CD14-positive monocyte (primary cell): ENCODE measurements at regions not wholly inside any gene's neighbourhood (a gene's known extent, or its start where the extent isn't known, plus 50 kb on each side); places are given as distances from the start of the nearest gene placed in this dataset.

Source experiments
- DNase-seq, 3 donors: peaks; one replicate each; pipeline ENCODE4 v3.0.0-alpha.2; 2011 to 2022
- H2AFZ ChIP-seq: 2 replicates; pipeline ENCODE4 v1.6.0; 2012; ENCODE audit warnings: mild to moderate bottlenecking, low read depth, low read length, inconsistent platforms; ENCODE audit not compliant: insufficient read depth, poor library complexity, severe bottlenecking
- H3K27ac ChIP-seq, 2 donors: 1 replicate in 1 of 2; 2 replicates in 1 of 2; pipeline ENCODE4 v1.5.1; 2012 to 2013; ENCODE audit warnings: low read length in 2 of 2, control low read depth in 1 of 2, inconsistent platforms in 1 of 2, low read depth in 1 of 2, mild to moderate bottlenecking in 1 of 2
- H3K27me3 ChIP-seq, 2 donors: one replicate each; pipeline versions ENCODE4 v1.6.0 to v1.6.1; 2011 to 2013; ENCODE audit warnings: low read length in 2 of 2; ENCODE audit not compliant: control insufficient read depth in 2 of 2, insufficient read depth in 2 of 2
- H3K36me3 ChIP-seq, 2 donors: replicated peaks in 1 of 2; 1 replicate in 1 of 2; 2 replicates in 1 of 2; pipeline versions ENCODE4 v1.5.1 to v1.6.1; 2012 to 2013; ENCODE audit warnings: low read length in 2 of 2, control low read depth in 1 of 2, inconsistent platforms in 1 of 2, mild to moderate bottlenecking in 1 of 2; ENCODE audit not compliant: insufficient read depth in 2 of 2, control insufficient read depth in 1 of 2
- H3K4me1 ChIP-seq, 2 donors: 1 replicate in 1 of 2; 2 replicates in 1 of 2; pipeline versions ENCODE4 v1.5.1 to v1.6.1; 2012 to 2013; ENCODE audit warnings: low read length in 2 of 2, control low read depth in 1 of 2, inconsistent platforms in 1 of 2, mild to moderate bottlenecking in 1 of 2, moderate library complexity in 1 of 2; ENCODE audit not compliant: insufficient read depth in 2 of 2, control insufficient read depth in 1 of 2
- H3K4me2 ChIP-seq: replicated peaks from 2 replicates; pipeline ENCODE3; 2012; ENCODE audit warnings: low read length, moderate library complexity, mild to moderate bottlenecking; ENCODE audit not compliant: poor library complexity, severe bottlenecking; ENCODE audit errors: extremely low read depth
- H3K4me3 ChIP-seq, 3 experiments: fragments of 200-600 bp in 1 of 3; sonication (generic) in 1 of 3; replicated peaks in 1 of 3; 1 replicate in 2 of 3; 2 replicates in 1 of 3; pipeline ENCODE4 v1.5.1; 2011 to 2013; ENCODE audit warnings: low read length in 3 of 3, mild to moderate bottlenecking in 3 of 3, control low read depth in 2 of 3, low read depth in 2 of 3, inconsistent platforms in 1 of 3, moderate library complexity in 1 of 3
- H3K79me2 ChIP-seq: 2 replicates; pipeline ENCODE4 v1.6.0; 2012; ENCODE audit warnings: mild to moderate bottlenecking, control low read depth, inconsistent platforms, low read length, moderate library complexity; ENCODE audit not compliant: insufficient read depth
- H3K9ac ChIP-seq: 2 replicates; pipeline ENCODE4 v1.6.0; 2017; ENCODE audit warnings: low read length, mild to moderate bottlenecking; ENCODE audit not compliant: insufficient read depth, poor library complexity, severe bottlenecking
- H3K9me3 ChIP-seq, 2 donors: replicated peaks in 1 of 2; 1 replicate in 1 of 2; 2 replicates in 1 of 2; pipeline versions ENCODE4 v1.5.1 to v1.6.1; 2012 to 2013; ENCODE audit warnings: low read length in 2 of 2, control low read depth in 1 of 2; ENCODE audit not compliant: control insufficient read depth in 1 of 2, insufficient read depth in 1 of 2
- H4K20me1 ChIP-seq: 2 replicates; pipeline ENCODE4 v1.6.0; 2012; ENCODE audit warnings: mild to moderate bottlenecking, low read length, control low read depth, moderate library complexity; ENCODE audit not compliant: insufficient read depth
- H3K27ac Mint-ChIP-seq, 7 donors: one replicate each; pipeline ENCODE4 v1.8.0; 2020; ENCODE audit warnings: mild to moderate bottlenecking in 7 of 7, mixed read lengths in 7 of 7, moderate library complexity in 6 of 7, inconsistent platforms in 2 of 7
- H3K27me3 Mint-ChIP-seq, 3 donors: one replicate each; pipeline ENCODE4 v1.8.0; 2021 to 2022; ENCODE audit warnings: low read depth in 3 of 3, mild to moderate bottlenecking in 3 of 3, mixed read lengths in 3 of 3, moderate library complexity in 3 of 3, inconsistent platforms in 1 of 3
- H3K36me3 Mint-ChIP-seq, 2 donors: one replicate each; pipeline ENCODE4 v1.8.0; 2020; ENCODE audit warnings: mixed read lengths in 2 of 2, inconsistent platforms in 1 of 2, mild to moderate bottlenecking in 1 of 2
- H3K4me1 Mint-ChIP-seq: one replicate; pipeline ENCODE4 v1.8.0; 2020; ENCODE audit warnings: mild to moderate bottlenecking, mixed read lengths
- H3K4me3 Mint-ChIP-seq, 2 donors: one replicate each; pipeline ENCODE4 v1.8.0; 2020; ENCODE audit warnings: mild to moderate bottlenecking in 2 of 2, mixed read lengths in 2 of 2, moderate library complexity in 1 of 2
- H3K9me3 Mint-ChIP-seq, 7 donors: one replicate each; pipeline ENCODE4 v1.8.0; 2020 to 2022; ENCODE audit warnings: mixed read lengths in 7 of 7, mild to moderate bottlenecking in 6 of 7, moderate library complexity in 6 of 7, inconsistent platforms in 2 of 7
- CTCF ChIP-seq: fragments of 200-600 bp; IDR thresholded peaks from one replicate; pipeline ENCODE4 v1.8.0; 2022; ENCODE audit warnings: antibody characterized with exemption, mild to moderate bottlenecking
- WGBS: methylation state at CpG from one replicate; pipeline ENCODE4 v1.1.5; 2013; ENCODE audit warnings: missing lambda C conversion rate; ENCODE audit not compliant: insufficient coverage; 5-methylcytosine and 5-hydroxymethylcytosine counted together
- intact Hi-C, 2 donors: fragments of 100-400 bp; cut with micrococcal nuclease; formaldehyde crosslinking; loops; one replicate each; pipeline versions ENCODE4 v1.15.0 to v1.15.1; 2023

GRCh38 chr11:109298865-109299264, 123.1 kb upstream of the C11orf87 start:
- H4K20me1 ChIP-seq: no peaks in the 10 kb centered on the region
- H3K36me3 Mint-ChIP-seq: no peaks in the 10 kb centered on the region
- H3K4me2 ChIP-seq: no peak overlapping the region
- DNase-seq: no peak
- TF ChIP-seq CTCF: no peak
- H3K36me3 ChIP-seq: no peaks in the 10 kb centered on the region
- intact Hi-C loops: no loop called here
- H3K4me3 ChIP-seq: no peak overlapping the region
- H3K9ac ChIP-seq: no peak overlapping the region
- H3K79me2 ChIP-seq: no peaks in the 10 kb centered on the region
- H3K27me3 Mint-ChIP-seq: peaks cover 0 to 2% (median 0%) of the 10 kb centered on the region in 3 donors
- H3K9me3 Mint-ChIP-seq: peaks cover 0 to 5% (median 3%) of the 10 kb centered on the region in 7 donors
- no peak overlapping the region for H2AFZ ChIP-seq
- H3K4me1 Mint-ChIP-seq: no peaks in the 10 kb centered on the region
- 94% methylated on average over 2 of the region's 2 CpGs for WGBS
- no peaks in the 10 kb centered on the region for H3K4me1 ChIP-seq
- no peaks in the 10 kb centered on the region for H3K9me3 ChIP-seq
- H3K4me3 Mint-ChIP-seq: no peak overlapping the region
- no peak overlapping the region for H3K27ac ChIP-seq
- H3K27me3 ChIP-seq: no peaks in the 10 kb centered on the region
- H3K27ac Mint-ChIP-seq: no peak overlapping the region

- Histone ChIP-seq H3K36me3 (no peaks in the 10 kb centered on the region), H3K27me3 (no peaks in the 10 kb centered on the region), H3K9me3 (no peaks in the 10 kb centered on the region), H3K27ac (no peak overlapping the region), H3K4me1 (no peaks in the 10 kb centered on the region), H3K79me2 (no peaks in the 10 kb centered on the region), H3K4me2 (no peak overlapping the region), H3K4me3 (no peak overlapping the region), H2AFZ (no peak overlapping the region), H4K20me1 (no peaks in the 10 kb centered on the region), H3K9ac (no peak overlapping the region)
- H3K4me1 Mint-ChIP-seq: no peaks in the 10 kb centered on the region
- no peak overlapping the region for H3K27ac Mint-ChIP-seq
- TF ChIP-seq CTCF: no peak
- no peaks in the 10 kb centered on the region for H3K36me3 Mint-ChIP-seq
- H3K27me3 Mint-ChIP-seq: peaks cover 0 to 2% (median 0%) of the 10 kb centered on the region in 3 donors
- intact Hi-C loops: no loop called here
- DNase-seq: no peak
- H3K9me3 Mint-ChIP-seq: peaks cover 0 to 5% (median 3%) of the 10 kb centered on the region in 7 donors
- 100% methylated on average over 1 of the region's 3 CpGs for WGBS
- H3K4me3 Mint-ChIP-seq: no peak overlapping the region
Measured at GRCh38 chr11:109300211-109300610, 121.8 kb upstream of the C11orf87 start.
